Fibroblast of villous mesenchyme (primary cell): ENCODE measurements at regions not wholly inside any gene's neighbourhood (a gene's known extent, or its start where the extent isn't known, plus 50 kb on each side); places are given as distances from the start of the nearest gene placed in this dataset.
"Not testable (repeated sequence)": the region's sequence is repeated elsewhere in the genome, so short reads cannot be mapped to it uniquely, and the experiment has no call there.

Experiments
- DNase-seq: peaks from one replicate; pipeline ENCODE4 v3.0.0-alpha.2; 2010; ENCODE audit warnings: low read depth
- H3K4me3 ChIP-seq: 2 replicates; pipeline ENCODE4 v1.5.1; 2011; ENCODE audit warnings: low read depth, mild to moderate bottlenecking, low read length
- CTCF ChIP-seq: IDR thresholded peaks from 2 replicates; pipeline ENCODE4 v1.5.1; 2012; ENCODE audit warnings: low read depth, mild to moderate bottlenecking, low read length; ENCODE audit not compliant: insufficient read depth

- DNase-seq, result no peak
- H3K4me3 ChIP-seq, result no peak overlapping the region
- no peak for TF ChIP-seq CTCF
Observed at GRCh38 chr7:17108049-17108584, 190.3 kb upstream of the AHR start.

GRCh38 chr7:17109020-17109419, 189.4 kb upstream of the AHR start:
- peak; percentile 26 for DNase-seq
- TF ChIP-seq CTCF, result no peak
- no peak overlapping the region for H3K4me3 ChIP-seq

- H3K4me3 ChIP-seq, DNase-seq: not testable (repeated sequence)
Observed at GRCh38 chr7:17113770-17114169, 184.7 kb upstream of the AHR start.

DNA sequence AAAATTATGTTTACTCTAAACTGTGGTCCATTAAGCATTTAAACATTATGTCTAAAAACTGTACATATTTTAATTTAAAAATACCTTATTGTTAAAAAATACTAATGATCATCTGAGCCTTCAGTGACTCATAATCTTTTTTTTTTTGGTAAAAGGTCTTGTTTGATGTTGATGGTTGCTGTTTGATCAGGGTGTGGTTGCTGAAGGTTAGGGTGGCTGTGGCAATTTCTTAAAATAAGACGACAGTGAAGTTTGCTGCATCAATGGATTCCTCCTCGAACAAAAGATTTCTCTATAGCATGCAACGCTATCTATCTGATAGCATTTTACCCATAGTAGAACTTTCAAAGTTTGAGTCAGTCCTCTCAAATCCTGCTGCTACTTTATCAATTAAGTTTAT, 180.0 kb upstream of the AHR start:
- no peak for DNase-seq
- TF ChIP-seq CTCF, result no peak
- H3K4me3 ChIP-seq, result no peak overlapping the region

DNA sequence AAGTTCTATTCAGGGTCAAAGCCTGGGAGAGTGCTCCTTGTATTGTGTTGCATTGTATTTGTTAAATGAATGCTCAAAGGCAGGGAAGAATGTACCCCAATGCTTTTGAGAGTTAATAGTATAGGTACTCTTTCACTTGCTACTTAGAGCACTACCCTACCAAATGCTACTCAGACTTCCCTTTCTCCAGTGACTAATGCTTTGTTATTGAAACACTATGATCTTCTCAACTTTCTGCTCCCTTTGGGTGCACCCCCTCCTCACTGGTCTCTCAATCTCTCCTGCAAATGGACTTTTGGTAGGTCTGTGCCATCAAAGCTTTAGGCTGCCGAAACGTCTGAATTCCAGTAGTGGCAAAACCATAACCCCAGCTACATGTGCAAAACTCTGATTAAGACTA, 177.7 kb upstream of the AHR start:
- no peak for DNase-seq
- no peak overlapping the region for H3K4me3 ChIP-seq
- TF ChIP-seq CTCF, result no peak

- no peak overlapping the region for H3K4me3 ChIP-seq
- DNase-seq, result no peak
- no peak for TF ChIP-seq CTCF
Observed at GRCh38 chr7:17121671-17122070, 176.8 kb upstream of the AHR start.

DNA sequence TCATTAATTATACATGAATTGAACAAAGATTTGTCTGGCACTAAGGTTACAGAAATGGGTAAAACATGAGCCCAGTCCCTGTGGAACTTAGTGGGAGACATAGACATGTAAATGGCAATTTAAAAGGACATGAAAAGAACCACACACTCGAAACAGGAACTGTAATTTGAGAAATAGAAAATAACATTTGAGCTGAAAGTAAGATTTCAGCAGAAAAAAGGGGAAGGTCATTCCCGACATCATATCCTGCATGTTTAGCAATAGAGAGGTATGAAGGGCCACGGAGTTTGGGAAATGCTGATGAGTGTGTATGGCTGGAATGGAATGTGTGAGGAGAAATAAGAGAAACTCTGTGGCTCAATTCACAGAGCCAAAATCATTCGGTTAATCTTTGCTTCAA, 175.4 kb upstream of the AHR start:
- DNase-seq, result peak; percentile 86
- no peak for TF ChIP-seq CTCF
- no peak overlapping the region for H3K4me3 ChIP-seq
